OCI-LY7 (cell line): ENCODE measurements at regions not wholly inside any gene's neighbourhood (a gene's known extent, or its start where the extent isn't known, plus 50 kb on each side); places are given as distances from the start of the nearest gene placed in this dataset.

Experiments
- EZH2phosphoT487 ChIP-seq: fragments of 200-600 bp; sonication (generic); IDR thresholded peaks from 2 replicates; pipeline ENCODE4 v1.6.1; 2018; ENCODE audit warnings: low read depth, borderline replicate concordance, mild to moderate bottlenecking, mixed run types, antibody characterized with exemption, low read length, moderate library complexity, mixed read lengths
- TF ChIP-seq, protein P1 (sequence below): fragments of 200-600 bp; sonication (generic); conservative IDR thresholded peaks from 2 replicates; pipeline ENCODE4 v1.5.1; 2014; ENCODE audit warnings: mild to moderate bottlenecking, antibody characterized with exemption, low read length, moderate library complexity, mixed read lengths

DNA sequence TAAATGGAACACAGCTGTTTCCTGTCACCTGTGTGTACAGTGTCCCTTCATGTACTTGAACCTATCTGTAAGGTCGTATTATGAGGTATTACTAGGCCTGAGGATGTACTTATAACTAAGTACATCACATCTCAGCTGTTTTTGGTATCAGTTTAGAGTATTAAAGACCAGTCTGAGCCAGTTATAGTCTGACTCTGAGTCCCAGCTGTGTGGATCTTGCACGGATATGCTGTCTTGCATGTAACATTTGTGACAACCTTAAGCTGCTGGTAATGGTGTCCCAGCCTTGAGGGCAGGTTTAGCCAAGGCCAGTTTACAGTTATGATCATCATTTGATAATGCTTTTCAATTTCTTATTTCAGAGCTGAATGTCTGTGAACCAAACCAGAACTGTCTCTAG, 496.3 kb downstream of the SLC4A3 start:
- TF ChIP-seq, protein P1, sequence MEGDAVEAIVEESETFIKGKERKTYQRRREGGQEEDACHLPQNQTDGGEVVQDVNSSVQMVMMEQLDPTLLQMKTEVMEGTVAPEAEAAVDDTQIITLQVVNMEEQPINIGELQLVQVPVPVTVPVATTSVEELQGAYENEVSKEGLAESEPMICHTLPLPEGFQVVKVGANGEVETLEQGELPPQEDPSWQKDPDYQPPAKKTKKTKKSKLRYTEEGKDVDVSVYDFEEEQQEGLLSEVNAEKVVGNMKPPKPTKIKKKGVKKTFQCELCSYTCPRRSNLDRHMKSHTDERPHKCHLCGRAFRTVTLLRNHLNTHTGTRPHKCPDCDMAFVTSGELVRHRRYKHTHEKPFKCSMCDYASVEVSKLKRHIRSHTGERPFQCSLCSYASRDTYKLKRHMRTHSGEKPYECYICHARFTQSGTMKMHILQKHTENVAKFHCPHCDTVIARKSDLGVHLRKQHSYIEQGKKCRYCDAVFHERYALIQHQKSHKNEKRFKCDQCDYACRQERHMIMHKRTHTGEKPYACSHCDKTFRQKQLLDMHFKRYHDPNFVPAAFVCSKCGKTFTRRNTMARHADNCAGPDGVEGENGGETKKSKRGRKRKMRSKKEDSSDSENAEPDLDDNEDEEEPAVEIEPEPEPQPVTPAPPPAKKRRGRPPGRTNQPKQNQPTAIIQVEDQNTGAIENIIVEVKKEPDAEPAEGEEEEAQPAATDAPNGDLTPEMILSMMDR = no peak
- TF ChIP-seq EZH2phosphoT487 = no peak
